Astrocyte (in vitro differentiated cells and primary cell): ENCODE measurements at regions not wholly inside any gene's neighbourhood (a gene's known extent, or its start where the extent isn't known, plus 50 kb on each side); places are given as distances from the start of the nearest gene placed in this dataset.
A peak's percentile ranks its signal among the peaks of the same experiment; 100 is the strongest.
"Not testable (repeated sequence)": the region's sequence is repeated elsewhere in the genome, so short reads cannot be mapped to it uniquely, and the experiment has no call there.

Source experiments
- DNase-seq: peaks from one replicate; pipeline ENCODE4 v3.0.0-alpha.2; 2010; ENCODE audit warnings: low read depth
- FAIRE-seq: peaks from 2 replicates; lab custom pipeline; 2011; peaks lifted over from hg19 to GRCh38; lab: Jason Lieb, UNC
- H2AFZ ChIP-seq: 2 replicates; pipeline ENCODE4 v1.6.0; 2012; ENCODE audit warnings: low read depth, low read length, inconsistent platforms
- H3K27ac ChIP-seq: 2 replicates; pipeline ENCODE4 v1.5.1; 2011; ENCODE audit warnings: low read depth, low read length, inconsistent platforms
- H3K27me3 ChIP-seq: 2 replicates; pipeline ENCODE4 v1.6.0; 2011; ENCODE audit warnings: low read length, inconsistent platforms; ENCODE audit not compliant: insufficient read depth
- H3K36me3 ChIP-seq: 2 replicates; pipeline ENCODE4 v1.5.1; 2011; ENCODE audit warnings: low read length, inconsistent platforms; ENCODE audit not compliant: insufficient read depth
- H3K4me1 ChIP-seq: 2 replicates; pipeline ENCODE4 v1.5.1; 2011; ENCODE audit warnings: low read length, inconsistent platforms; ENCODE audit not compliant: insufficient read depth
- H3K4me2 ChIP-seq: 2 replicates; pipeline ENCODE4 v1.6.0; 2012; ENCODE audit warnings: low read length, inconsistent platforms
- H3K4me3 ChIP-seq: 2 replicates; pipeline ENCODE4 v1.5.1; 2011; ENCODE audit warnings: low read depth, mild to moderate bottlenecking, low read length, inconsistent platforms; ENCODE audit not compliant: insufficient read depth
- H3K79me2 ChIP-seq: 2 replicates; pipeline ENCODE4 v1.6.0; 2012; ENCODE audit warnings: mild to moderate bottlenecking, low read length, inconsistent platforms; ENCODE audit not compliant: insufficient read depth
- H3K9ac ChIP-seq: 2 replicates; pipeline ENCODE4 v1.6.0; 2012; ENCODE audit warnings: mild to moderate bottlenecking, low read length, inconsistent platforms
- H3K9me3 ChIP-seq: 2 replicates; pipeline ENCODE4 v1.5.1; 2012; ENCODE audit warnings: low read depth, mild to moderate bottlenecking, low read length, inconsistent platforms; ENCODE audit not compliant: insufficient read depth
- H4K20me1 ChIP-seq: 2 replicates; pipeline ENCODE4 v1.6.0; 2012; ENCODE audit warnings: low read length, inconsistent platforms; ENCODE audit not compliant: insufficient read depth
- H3K27ac Mint-ChIP-seq: one replicate; pipeline ENCODE4 v1.8.0; 2021; ENCODE audit warnings: mild to moderate bottlenecking, mixed read lengths; ENCODE audit not compliant: unreplicated experiment
- H3K27me3 Mint-ChIP-seq: one replicate; pipeline ENCODE4 v1.8.0; 2021; ENCODE audit warnings: low read depth, mixed read lengths; ENCODE audit not compliant: unreplicated experiment
- H3K36me3 Mint-ChIP-seq: one replicate; pipeline ENCODE4 v1.8.0; 2021; ENCODE audit warnings: low read depth, mixed read lengths; ENCODE audit not compliant: unreplicated experiment
- H3K4me1 Mint-ChIP-seq: one replicate; pipeline ENCODE4 v1.8.0; 2021; ENCODE audit warnings: low read depth, mixed read lengths; ENCODE audit not compliant: unreplicated experiment
- H3K4me3 Mint-ChIP-seq: one replicate; pipeline ENCODE4 v1.8.0; 2021; ENCODE audit warnings: mild to moderate bottlenecking, moderate library complexity, mixed read lengths; ENCODE audit not compliant: unreplicated experiment
- H3K9me3 Mint-ChIP-seq: one replicate; pipeline ENCODE4 v1.8.0; 2021; ENCODE audit warnings: mild to moderate bottlenecking, mixed read lengths; ENCODE audit not compliant: unreplicated experiment
- EZH2 ChIP-seq: IDR thresholded peaks from 2 replicates; pipeline ENCODE4 v1.6.1; 2012; ENCODE audit warnings: mild to moderate bottlenecking, low read length, inconsistent platforms; ENCODE audit not compliant: insufficient read depth
- TF ChIP-seq, protein P1 (sequence below): IDR thresholded peaks from 2 replicates; pipeline ENCODE4 v1.5.1; 2011; ENCODE audit warnings: low read depth, mild to moderate bottlenecking, inconsistent platforms, low read length, moderate library complexity; ENCODE audit not compliant: insufficient read depth

- H3K4me3 ChIP-seq = no peak overlapping the region
- H3K36me3 ChIP-seq = no peaks in the 10 kb centered on the region
- H3K9me3 ChIP-seq = no peaks in the 10 kb centered on the region
- H2AFZ ChIP-seq = no peak overlapping the region
- no peaks in the 10 kb centered on the region for H3K79me2 ChIP-seq
- no peaks in the 10 kb centered on the region for H4K20me1 ChIP-seq
- H3K9ac ChIP-seq = no peak overlapping the region
- no peak for DNase-seq
- H3K4me1 ChIP-seq = peaks cover 20% of the 10 kb centered on the region
- no peaks in the 10 kb centered on the region for H3K27me3 ChIP-seq
- FAIRE-seq = no peak
- no peak overlapping the region for H3K4me3 Mint-ChIP-seq
- peaks cover 12% of the 10 kb centered on the region for H3K4me1 Mint-ChIP-seq
- H3K27ac Mint-ChIP-seq = no peak overlapping the region
- H3K27ac ChIP-seq = no peak overlapping the region
- TF ChIP-seq EZH2 = no peak
- TF ChIP-seq, protein P1, sequence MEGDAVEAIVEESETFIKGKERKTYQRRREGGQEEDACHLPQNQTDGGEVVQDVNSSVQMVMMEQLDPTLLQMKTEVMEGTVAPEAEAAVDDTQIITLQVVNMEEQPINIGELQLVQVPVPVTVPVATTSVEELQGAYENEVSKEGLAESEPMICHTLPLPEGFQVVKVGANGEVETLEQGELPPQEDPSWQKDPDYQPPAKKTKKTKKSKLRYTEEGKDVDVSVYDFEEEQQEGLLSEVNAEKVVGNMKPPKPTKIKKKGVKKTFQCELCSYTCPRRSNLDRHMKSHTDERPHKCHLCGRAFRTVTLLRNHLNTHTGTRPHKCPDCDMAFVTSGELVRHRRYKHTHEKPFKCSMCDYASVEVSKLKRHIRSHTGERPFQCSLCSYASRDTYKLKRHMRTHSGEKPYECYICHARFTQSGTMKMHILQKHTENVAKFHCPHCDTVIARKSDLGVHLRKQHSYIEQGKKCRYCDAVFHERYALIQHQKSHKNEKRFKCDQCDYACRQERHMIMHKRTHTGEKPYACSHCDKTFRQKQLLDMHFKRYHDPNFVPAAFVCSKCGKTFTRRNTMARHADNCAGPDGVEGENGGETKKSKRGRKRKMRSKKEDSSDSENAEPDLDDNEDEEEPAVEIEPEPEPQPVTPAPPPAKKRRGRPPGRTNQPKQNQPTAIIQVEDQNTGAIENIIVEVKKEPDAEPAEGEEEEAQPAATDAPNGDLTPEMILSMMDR = no peak
- no peak overlapping the region for H3K4me2 ChIP-seq
- H3K36me3 Mint-ChIP-seq = no peaks in the 10 kb centered on the region
- peaks cover 6% of the 10 kb centered on the region for H3K9me3 Mint-ChIP-seq
- H3K27me3 Mint-ChIP-seq = peaks cover 2% of the 10 kb centered on the region
Observed at GRCh38 chr10:7108141-7108540, 302.7 kb downstream of the SFMBT2 start.

DNA sequence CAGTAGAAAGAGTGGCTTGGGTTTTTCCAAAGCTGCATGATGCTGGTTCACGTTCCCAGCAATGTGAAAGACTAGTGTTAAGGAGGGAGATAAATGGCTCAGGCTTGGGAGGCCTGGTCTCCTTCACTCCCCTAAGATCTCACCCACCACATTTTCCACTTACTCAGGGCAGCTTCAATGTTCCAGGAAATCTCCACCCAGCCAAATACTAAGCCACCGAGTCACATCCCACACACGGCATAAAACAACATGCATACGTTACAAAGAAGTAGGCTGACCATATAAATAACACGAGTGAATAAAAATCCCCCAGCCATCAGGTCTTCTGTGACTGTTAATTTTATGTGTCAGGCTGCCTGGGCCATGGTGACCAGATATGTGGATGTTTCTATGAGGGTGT is 303.5 kb downstream of the SFMBT2 start:
- peak overlapping the region; percentile 47 for H2AFZ ChIP-seq
- Mint-ChIP-seq H3K27ac (peak overlapping the region; percentile 36), H3K36me3 (no peaks in the 10 kb centered on the region), H3K4me1 (peaks cover 14% of the 10 kb centered on the region), H3K9me3 (peaks cover 6% of the 10 kb centered on the region), H3K27me3 (peaks cover 2% of the 10 kb centered on the region), H3K4me3 (no peak overlapping the region)
- no peaks in the 10 kb centered on the region for H3K9me3 ChIP-seq
- FAIRE-seq (no peak), DNase-seq (peak; percentile 75)
- peaks cover 20% of the 10 kb centered on the region for H3K4me1 ChIP-seq
- no peaks in the 10 kb centered on the region for H3K36me3 ChIP-seq
- no peaks in the 10 kb centered on the region for H3K79me2 ChIP-seq
- peak overlapping the region; percentile 19 for H3K9ac ChIP-seq
- TF ChIP-seq, protein P1 = no peak
- no peak for TF ChIP-seq EZH2
- H3K4me2 ChIP-seq = peak overlapping the region; percentile 61
- H3K27ac ChIP-seq = peak overlapping the region; percentile 65
- H4K20me1 ChIP-seq = no peaks in the 10 kb centered on the region
- H3K4me3 ChIP-seq = no peak overlapping the region
- H3K27me3 ChIP-seq = no peaks in the 10 kb centered on the region

- not testable (repeated sequence) for H3K4me3 Mint-ChIP-seq, H3K27me3 Mint-ChIP-seq, H4K20me1 ChIP-seq, H3K4me3 ChIP-seq, H3K36me3 ChIP-seq, FAIRE-seq, H3K36me3 Mint-ChIP-seq, H3K9me3 ChIP-seq, H3K4me2 ChIP-seq, H3K27ac ChIP-seq, DNase-seq, H2AFZ ChIP-seq, H3K27ac Mint-ChIP-seq, H3K9me3 Mint-ChIP-seq, H3K27me3 ChIP-seq, H3K9ac ChIP-seq, H3K4me1 ChIP-seq, H3K79me2 ChIP-seq
- peaks cover 14% of the 10 kb centered on the region for H3K4me1 Mint-ChIP-seq
Observed at GRCh38 chr10:7104379-7104778, 306.5 kb downstream of the SFMBT2 start.
